Mesenchymal stem cell (in vitro differentiated cells and primary cell): ENCODE measurements at regions not wholly inside any gene's neighbourhood (a gene's known extent, or its start where the extent isn't known, plus 50 kb on each side); places are given as distances from the start of the nearest gene placed in this dataset.

Source experiments
- DNase-seq: peaks from one replicate; pipeline ENCODE4 v3.0.0-alpha.2; 2013
- H2AFZ ChIP-seq: one replicate; pipeline ENCODE4 v1.6.1; 2013; ENCODE audit warnings: low read depth, mild to moderate bottlenecking, control low read depth, inconsistent platforms, low read length, moderate library complexity
- H2AK5ac ChIP-seq: 2 replicates; pipeline ENCODE4 v1.6.1; 2013; ENCODE audit warnings: low read length, moderate library complexity, mild to moderate bottlenecking, inconsistent platforms; ENCODE audit not compliant: severe bottlenecking
- H2BK120ac ChIP-seq: one replicate; pipeline ENCODE4 v1.6.1; 2013; ENCODE audit warnings: low read depth, mild to moderate bottlenecking, inconsistent platforms, low read length, moderate library complexity
- H2BK12ac ChIP-seq, 2 experiments: one replicate each; pipeline ENCODE4 v1.6.1; 2013; ENCODE audit warnings: inconsistent platforms in 2 of 2, low read length in 2 of 2, mild to moderate bottlenecking in 2 of 2, moderate library complexity in 2 of 2, control low read depth in 1 of 2
- H2BK15ac ChIP-seq: one replicate; pipeline ENCODE4 v1.6.1; 2013; ENCODE audit warnings: mild to moderate bottlenecking, low read depth, inconsistent platforms; ENCODE audit not compliant: poor library complexity, severe bottlenecking
- H2BK5ac ChIP-seq: 2 replicates; pipeline ENCODE4 v1.6.1; 2013; ENCODE audit warnings: low read depth, mild to moderate bottlenecking, low read length, control low read depth, inconsistent platforms; ENCODE audit not compliant: poor library complexity, severe bottlenecking
- H3K14ac ChIP-seq, 2 experiments: one replicate each; pipeline ENCODE4 v1.6.1; 2013; ENCODE audit warnings: inconsistent platforms in 2 of 2, low read length in 2 of 2, control low read depth in 1 of 2, mild to moderate bottlenecking in 1 of 2, moderate library complexity in 1 of 2
- H3K18ac ChIP-seq, 2 experiments: one replicate each; pipeline ENCODE4 v1.6.1; 2013; ENCODE audit warnings: inconsistent platforms in 2 of 2, low read length in 2 of 2, control low read depth in 1 of 2, low read depth in 1 of 2, mild to moderate bottlenecking in 1 of 2
- H3K23ac ChIP-seq, 2 experiments: one replicate each; pipeline ENCODE4 v1.6.1; 2013; ENCODE audit warnings: inconsistent platforms in 2 of 2, low read length in 2 of 2, mild to moderate bottlenecking in 2 of 2, moderate library complexity in 2 of 2, control low read depth in 1 of 2
- H3K27ac ChIP-seq: 2 replicates; pipeline ENCODE4 v1.5.1; 2013; ENCODE audit warnings: mild to moderate bottlenecking, moderate library complexity, low read length, control low read depth, inconsistent platforms; ENCODE audit not compliant: poor library complexity, severe bottlenecking
- H3K27me3 ChIP-seq, 2 experiments: 2 replicates each; pipeline versions ENCODE4 v1.6.1 to v1.7.0; 2013; ENCODE audit warnings: low read length in 2 of 2, mild to moderate bottlenecking in 2 of 2, moderate library complexity in 2 of 2, control low read depth in 1 of 2, inconsistent platforms in 1 of 2; ENCODE audit not compliant: control insufficient read depth in 1 of 2, insufficient read depth in 1 of 2
- H3K36me3 ChIP-seq, 2 experiments: 2 replicates each; pipeline versions ENCODE4 v1.6.1 to v1.7.0; 2013; ENCODE audit warnings: low read length in 2 of 2, control low read depth in 1 of 2, inconsistent platforms in 1 of 2, low read depth in 1 of 2, mild to moderate bottlenecking in 1 of 2; ENCODE audit not compliant: insufficient read depth in 2 of 2, control insufficient read depth in 1 of 2
- H3K4ac ChIP-seq, 2 experiments: one replicate each; pipeline ENCODE4 v1.6.1; 2013; ENCODE audit warnings: inconsistent platforms in 2 of 2, low read length in 2 of 2, mild to moderate bottlenecking in 2 of 2, moderate library complexity in 2 of 2, control low read depth in 1 of 2, low read depth in 1 of 2
- H3K4me1 ChIP-seq: 2 replicates; pipeline ENCODE4 v1.6.1; 2013; ENCODE audit warnings: low read depth, low read length, control low read depth; ENCODE audit not compliant: control insufficient read depth, insufficient read depth
- H3K4me2 ChIP-seq: 2 replicates; pipeline ENCODE4 v1.6.1; 2013; ENCODE audit warnings: low read length, mild to moderate bottlenecking, inconsistent platforms; ENCODE audit not compliant: poor library complexity, severe bottlenecking
- H3K4me3 ChIP-seq, 2 experiments: 2 replicates each; pipeline versions ENCODE4 v1.5.1 to v1.7.0; 2013; ENCODE audit warnings: low read length in 2 of 2, mild to moderate bottlenecking in 2 of 2, control low read depth in 1 of 2, low read depth in 1 of 2; ENCODE audit not compliant: insufficient read depth in 1 of 2
- H3K79me1 ChIP-seq: replicated peaks from 2 replicates; pipeline ENCODE4 v1.6.1; 2013; ENCODE audit warnings: mild to moderate bottlenecking, control low read depth, low read length, inconsistent platforms; ENCODE audit not compliant: poor library complexity, severe bottlenecking
- H3K9ac ChIP-seq: 2 replicates; pipeline ENCODE4 v1.7.0; 2013; ENCODE audit warnings: mild to moderate bottlenecking, low read length, moderate library complexity
- H3K9me3 ChIP-seq: 2 replicates; pipeline ENCODE4 v1.7.0; 2013; ENCODE audit warnings: mild to moderate bottlenecking, low read length; ENCODE audit not compliant: control insufficient read depth
- H4K8ac ChIP-seq: one replicate; pipeline ENCODE4 v1.6.1; 2013; ENCODE audit warnings: inconsistent platforms, mild to moderate bottlenecking, low read length, moderate library complexity
- H4K91ac ChIP-seq: one replicate; pipeline ENCODE4 v1.6.1; 2013; ENCODE audit warnings: mild to moderate bottlenecking, low read length, inconsistent platforms
- WGBS: methylation state at CpG from one replicate; pipeline ENCODE4 v1.1.7; 2013; ENCODE audit warnings: mixed read lengths; 5-methylcytosine and 5-hydroxymethylcytosine counted together

- WGBS = 67% methylated on average over 1 of the region's 2 CpGs
- H3K4ac ChIP-seq = no peak overlapping the region
- H2BK5ac ChIP-seq = no peak overlapping the region
- H2BK12ac ChIP-seq = no peak overlapping the region
- H3K14ac ChIP-seq = no peak overlapping the region
- H2BK120ac ChIP-seq = no peak overlapping the region
- no peak overlapping the region for H2AFZ ChIP-seq
- no peak overlapping the region for H2AK5ac ChIP-seq
- H3K79me1 ChIP-seq = no peaks in the 10 kb centered on the region
- H3K4me1 ChIP-seq = no peaks in the 10 kb centered on the region
- H3K18ac ChIP-seq = no peak overlapping the region
- H3K27me3 ChIP-seq = no peaks in the 10 kb centered on the region
- no peaks in the 10 kb centered on the region for H3K36me3 ChIP-seq
- H2BK15ac ChIP-seq = no peak overlapping the region
- no peak overlapping the region for H3K9ac ChIP-seq
- no peak for DNase-seq
- H3K23ac ChIP-seq = no peak overlapping the region
- no peak overlapping the region for H4K91ac ChIP-seq
- no peak overlapping the region for H3K4me2 ChIP-seq
- H3K27ac ChIP-seq = no peak overlapping the region
- no peak overlapping the region for H4K8ac ChIP-seq
- no peak overlapping the region for H3K4me3 ChIP-seq
- no peaks in the 10 kb centered on the region for H3K9me3 ChIP-seq
Observed at GRCh38 chr5:120270498-120270897, 193.6 kb upstream of the PRR16 start.

GRCh38 chr5:120293796-120294195 lies 170.3 kb upstream of the PRR16 start:
- H3K4me2 ChIP-seq = no peak overlapping the region
- no peaks in the 10 kb centered on the region for H3K4me1 ChIP-seq
- H3K14ac ChIP-seq = no peak overlapping the region
- H3K36me3 ChIP-seq = no peaks in the 10 kb centered on the region
- no peak overlapping the region for H4K8ac ChIP-seq
- WGBS = 5% methylated on average over 2 of the region's 3 CpGs
- no peak overlapping the region for H2BK12ac ChIP-seq
- no peak overlapping the region for H2BK15ac ChIP-seq
- H2AFZ ChIP-seq = no peak overlapping the region
- H3K9ac ChIP-seq = peak overlapping the region; percentile 70
- no peaks in the 10 kb centered on the region for H3K9me3 ChIP-seq
- H3K27me3 ChIP-seq = no peaks in the 10 kb centered on the region
- peak overlapping the region in 1 of 2 experiments; percentile 8 for H3K4me3 ChIP-seq
- no peaks in the 10 kb centered on the region for H3K79me1 ChIP-seq
- DNase-seq = peak; percentile 46
- H2BK120ac ChIP-seq = no peak overlapping the region
- no peak overlapping the region for H3K4ac ChIP-seq
- no peak overlapping the region for H2BK5ac ChIP-seq
- no peak overlapping the region for H3K27ac ChIP-seq
- no peak overlapping the region for H4K91ac ChIP-seq
- H3K18ac ChIP-seq = no peak overlapping the region
- no peak overlapping the region for H2AK5ac ChIP-seq
- no peak overlapping the region for H3K23ac ChIP-seq

GRCh38 chr5:120297616-120298015 lies 166.5 kb upstream of the PRR16 start:
- Histone ChIP-seq H3K4me2 (no peak overlapping the region), H3K23ac (no peak overlapping the region), H2BK5ac (no peak overlapping the region), H2BK120ac (no peak overlapping the region), H4K91ac (no peak overlapping the region), H3K27me3 (no peaks in the 10 kb centered on the region), H2BK15ac (no peak overlapping the region), H2AK5ac (no peak overlapping the region), H2AFZ (no peak overlapping the region), H3K79me1 (no peaks in the 10 kb centered on the region), H3K4ac (no peak overlapping the region), H3K4me1 (no peaks in the 10 kb centered on the region), H3K4me3 (no peak overlapping the region), H3K14ac (no peak overlapping the region), H3K18ac (no peak overlapping the region), H2BK12ac (no peak overlapping the region), H4K8ac (no peak overlapping the region), H3K9me3 (no peaks in the 10 kb centered on the region), H3K27ac (no peak overlapping the region), H3K9ac (peak overlapping the region; percentile 75), H3K36me3 (no peaks in the 10 kb centered on the region)
- DNase-seq = no peak
- 73% methylated on average over 1 of the region's 1 CpG for WGBS

GRCh38 chr5:120298981-120299380 lies 165.1 kb upstream of the PRR16 start:
- Histone ChIP-seq H2AK5ac (no peak overlapping the region), H3K9ac (no peak overlapping the region), H4K91ac (no peak overlapping the region), H3K36me3 (no peaks in the 10 kb centered on the region), H3K27me3 (no peaks in the 10 kb centered on the region), H2BK5ac (no peak overlapping the region), H2BK120ac (no peak overlapping the region), H3K4ac (no peak overlapping the region), H4K8ac (no peak overlapping the region), H3K79me1 (no peaks in the 10 kb centered on the region), H3K14ac (no peak overlapping the region), H3K4me1 (no peaks in the 10 kb centered on the region), H3K4me3 (no peak overlapping the region), H3K18ac (no peak overlapping the region), H3K4me2 (no peak overlapping the region), H3K23ac (no peak overlapping the region), H2AFZ (no peak overlapping the region), H3K9me3 (no peaks in the 10 kb centered on the region), H2BK12ac (no peak overlapping the region), H3K27ac (no peak overlapping the region), H2BK15ac (no peak overlapping the region)
- DNase-seq = no peak
- no CpG with 5 or more reads among the region's 1 CpG for WGBS
